Stimulated activated CD8-positive, alpha-beta memory T cell treated with anti-CD3 and anti-CD28 coated beads, Interleukin-15, amount 100 ng/mL, for 24 hours (primary cell): ENCODE measurements at regions not wholly inside any gene's neighbourhood (a gene's known extent, or its start where the extent isn't known, plus 50 kb on each side); places are given as distances from the start of the nearest gene placed in this dataset.

ENCODE experiments used
- DNase-seq: peaks from one replicate; pipeline ENCODE4 v3.0.0-alpha.2; 2020; ENCODE audit warnings: low read depth

DNA sequence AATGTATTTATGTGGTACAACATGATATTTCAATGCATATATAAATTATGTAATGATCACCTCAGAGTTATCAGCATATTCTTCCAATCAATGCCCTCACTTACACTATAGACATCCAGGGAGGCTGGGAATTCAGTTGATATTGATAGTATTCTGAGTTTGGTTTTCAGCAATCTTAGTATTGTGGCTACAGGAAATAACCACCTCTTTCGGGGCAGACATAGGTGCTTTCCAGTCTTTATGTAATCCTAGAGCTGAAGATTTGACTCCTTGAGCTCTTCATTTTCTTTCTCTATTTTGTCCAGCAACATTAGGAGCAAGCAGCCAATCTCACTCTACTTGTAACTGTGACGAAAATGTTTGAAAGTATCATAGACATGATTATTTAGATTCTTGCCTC, 712.7 kb upstream of the KIRREL3 start:
- no peak for DNase-seq

DNA sequence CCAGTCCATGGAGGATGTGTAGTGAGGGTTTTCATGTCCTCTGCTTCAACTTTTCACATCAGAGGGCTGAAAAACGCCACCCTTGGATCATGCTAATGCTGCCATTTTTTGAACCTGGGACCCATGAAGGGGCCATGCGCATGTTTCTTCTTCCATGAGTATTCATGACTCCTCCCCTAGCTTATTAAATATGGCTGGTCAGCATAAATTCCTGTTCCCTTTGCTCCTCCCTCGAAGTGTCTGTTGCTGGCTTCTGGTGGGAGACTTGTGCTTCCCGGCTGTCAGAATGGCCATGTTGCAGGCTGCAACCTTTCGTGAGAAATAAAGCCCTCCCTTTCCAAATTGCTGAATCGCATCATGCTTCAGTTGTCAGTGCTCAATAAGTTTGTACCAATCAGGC, 711.2 kb upstream of the KIRREL3 start:
- DNase-seq, result no peak

DNA sequence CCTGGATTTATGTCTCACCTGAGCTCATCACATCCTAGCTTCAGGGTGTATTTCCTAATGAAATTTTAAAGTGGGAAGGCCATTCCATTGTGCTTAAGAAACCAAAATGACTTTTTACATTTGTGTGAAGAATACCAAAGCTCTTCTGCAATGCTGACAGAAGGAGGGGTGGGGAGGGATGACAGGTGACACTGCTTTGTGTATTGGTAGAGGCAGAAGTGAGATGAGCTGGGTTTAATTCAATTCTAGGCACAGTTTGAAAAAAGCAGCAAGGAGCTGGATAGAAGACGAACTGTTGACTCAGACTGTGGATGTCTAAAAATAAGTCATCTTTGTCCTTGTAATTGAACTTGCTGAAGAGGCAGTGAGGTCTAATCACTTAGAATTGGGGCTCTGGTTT, 710.3 kb upstream of the KIRREL3 start:
- DNase-seq, result no peak

DNA sequence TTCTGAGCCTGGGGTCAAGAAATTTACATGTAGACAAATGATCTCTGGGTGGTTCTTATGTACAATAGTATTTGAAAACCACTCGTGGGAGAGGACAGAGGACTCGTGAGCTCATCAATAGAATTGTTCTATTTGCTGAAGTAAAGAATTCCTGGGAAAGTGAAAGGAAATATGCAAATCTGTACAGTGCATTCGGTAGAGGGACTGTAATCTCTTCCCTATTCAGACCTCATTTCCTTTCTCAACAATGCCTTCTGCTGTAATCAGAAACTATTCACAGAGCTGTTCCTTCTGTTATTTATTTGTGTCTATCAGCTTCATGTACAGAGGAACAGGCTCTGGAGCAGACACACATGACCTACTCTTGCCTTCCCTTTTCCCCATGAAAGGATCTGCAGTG, 709.4 kb upstream of the KIRREL3 start:
- no peak for DNase-seq

GRCh38 chr11:127693686-127694085, 693.1 kb upstream of the KIRREL3 start:
- no peak for DNase-seq

- no peak for DNase-seq
Observed at GRCh38 chr11:127683321-127683720, 682.8 kb upstream of the KIRREL3 start.

DNA sequence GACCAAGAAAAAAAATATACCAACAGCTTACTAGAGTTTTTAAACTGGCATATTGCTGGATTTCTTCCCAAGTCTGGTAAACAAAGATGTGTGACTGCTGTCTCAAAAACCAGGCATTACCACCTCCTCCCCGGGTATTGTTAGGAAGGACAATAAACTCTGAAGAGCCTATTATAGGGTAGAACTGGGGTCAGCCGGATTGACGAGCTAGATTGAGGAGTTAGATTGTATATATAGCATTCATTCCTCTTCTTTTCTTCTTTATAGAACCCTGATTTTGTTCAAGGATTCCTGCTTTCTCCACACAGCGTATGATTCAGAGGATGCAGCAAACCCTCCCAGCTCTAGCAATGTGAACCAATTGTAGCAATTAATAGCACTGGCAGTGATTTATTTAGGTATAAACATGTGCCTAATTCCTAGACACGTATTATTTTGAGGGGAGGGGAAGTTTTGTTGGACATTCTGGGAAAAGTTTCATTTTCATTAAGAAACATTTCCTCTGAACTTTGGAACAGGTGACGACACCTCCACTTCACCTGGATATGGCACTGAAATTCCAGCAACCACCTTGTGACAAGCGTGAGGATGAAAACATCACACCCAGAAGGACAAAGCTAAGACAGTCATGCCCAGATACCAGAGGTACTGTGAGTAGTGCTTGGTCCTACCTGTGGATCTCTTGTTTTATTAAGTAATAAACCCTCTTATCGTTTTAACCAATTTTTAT, 679.4 kb upstream of the KIRREL3 start:
- no peak for DNase-seq

DNA sequence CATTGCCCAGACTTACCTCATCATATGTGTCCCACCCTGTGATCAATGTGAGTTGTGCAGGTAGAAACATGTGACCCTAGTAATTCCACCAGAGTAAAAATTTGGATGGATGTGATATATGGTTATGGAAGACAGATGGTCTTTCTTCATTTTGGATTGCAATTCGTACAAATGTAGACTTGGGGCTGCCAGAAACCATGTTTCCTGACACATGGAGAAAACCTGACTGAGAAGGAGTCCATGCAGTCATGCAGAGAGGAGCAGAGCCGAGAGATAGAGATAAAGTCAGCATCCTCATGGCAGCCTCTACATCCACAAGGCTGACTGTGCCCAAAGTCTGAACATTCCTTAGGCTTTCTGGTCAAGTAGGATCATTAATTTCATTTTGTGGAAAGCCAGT, 678.1 kb upstream of the KIRREL3 start:
- no peak for DNase-seq

- DNase-seq, result no peak
Observed at GRCh38 chr11:127677660-127678425, 677.3 kb upstream of the KIRREL3 start.

DNA sequence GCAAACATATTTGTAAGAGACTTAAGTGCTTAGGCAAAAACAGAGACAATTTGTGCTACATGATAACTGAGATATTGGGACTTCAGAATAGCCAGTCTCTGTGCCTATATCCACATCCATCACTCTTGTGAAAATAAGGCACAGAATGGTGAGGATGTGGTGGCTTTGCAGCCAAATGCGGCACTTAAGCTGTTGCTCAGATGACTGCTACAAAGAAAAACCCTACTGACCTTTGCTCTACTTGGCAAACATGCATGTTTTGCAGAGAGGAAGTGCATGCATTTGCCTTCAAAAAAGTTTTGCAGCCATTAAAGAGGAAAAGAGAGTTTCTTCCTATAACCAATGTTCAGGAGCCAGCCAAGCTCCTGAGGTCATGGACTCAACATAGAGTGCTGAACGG, 675.0 kb upstream of the KIRREL3 start:
- no peak for DNase-seq

DNA sequence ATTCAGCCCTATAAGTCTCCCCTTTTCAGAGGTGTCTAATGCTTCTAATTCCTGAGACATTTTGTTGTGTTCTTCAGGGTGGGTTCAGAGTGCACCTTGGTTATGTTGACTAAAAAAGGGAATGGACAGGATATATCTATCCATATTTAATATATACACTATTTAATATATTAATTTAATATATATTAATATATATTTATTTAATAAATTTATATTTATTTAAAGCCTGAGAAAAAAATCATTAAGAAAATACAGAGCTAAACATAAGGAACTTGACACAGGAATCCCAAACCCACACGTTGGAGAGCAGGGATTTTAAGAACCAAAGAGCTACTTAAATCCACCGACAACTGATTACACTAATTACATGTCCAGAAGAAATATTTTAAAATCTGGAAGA, 674.2 kb upstream of the KIRREL3 start:
- no peak for DNase-seq

DNA sequence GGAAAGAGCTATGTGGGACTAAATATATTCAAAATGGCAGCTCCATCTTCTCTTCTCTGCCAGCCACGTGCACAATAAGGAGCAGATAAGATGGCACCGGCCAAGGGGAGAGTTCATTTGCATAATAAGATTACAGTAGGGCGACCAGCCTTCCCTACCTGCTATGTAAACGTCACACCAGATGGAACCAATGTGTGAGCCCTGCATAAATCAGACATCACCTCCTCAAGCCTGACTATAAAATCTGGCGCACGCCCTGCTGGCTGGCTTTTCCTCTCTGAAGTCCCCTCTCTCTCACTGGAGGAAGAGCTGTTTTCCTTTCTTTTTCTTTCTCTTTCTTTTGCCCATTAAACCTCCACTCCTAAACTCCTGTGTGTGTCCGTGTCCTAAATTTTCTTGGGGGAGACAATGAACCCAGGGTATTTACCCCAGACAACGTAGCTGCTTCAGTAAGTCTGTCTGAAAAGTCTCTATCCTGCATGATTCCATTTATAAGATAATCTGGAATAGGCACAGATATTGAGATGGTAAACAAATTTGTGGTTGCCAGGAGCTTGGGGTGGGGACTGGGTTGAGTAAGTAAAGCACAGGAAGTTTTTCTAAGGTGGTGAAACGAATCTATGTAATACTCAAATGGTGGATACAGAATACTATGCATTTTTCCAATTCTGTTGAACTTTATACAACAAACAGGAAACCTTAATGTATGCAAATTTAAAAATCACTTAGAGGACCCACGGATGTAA, 670.0 kb upstream of the KIRREL3 start:
- DNase-seq, result no peak

GRCh38 chr11:127656116-127656836, 655.7 kb upstream of the KIRREL3 start:
- no peak for DNase-seq

GRCh38 chr11:127653076-127653475, 652.5 kb upstream of the KIRREL3 start:
- DNase-seq, result no peak

DNA sequence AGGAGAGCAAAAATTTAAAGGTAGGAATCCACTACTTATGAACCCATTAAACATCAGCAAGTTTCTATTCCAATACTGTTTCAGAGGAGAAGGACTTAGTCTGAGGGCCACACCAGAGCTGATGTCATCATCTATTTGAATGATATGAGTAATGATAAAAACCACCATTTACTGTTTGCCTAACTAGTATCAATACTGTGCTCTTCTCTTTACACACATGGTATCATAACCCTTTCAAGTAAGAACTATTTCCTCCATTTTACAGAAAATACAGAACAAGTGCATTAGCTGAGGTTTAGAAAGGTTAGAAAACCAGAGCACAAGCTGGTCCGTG, 651.3 kb upstream of the KIRREL3 start:
- DNase-seq, result no peak

GRCh38 chr11:127651175-127651887, 650.8 kb upstream of the KIRREL3 start:
- DNase-seq, result no peak

DNA sequence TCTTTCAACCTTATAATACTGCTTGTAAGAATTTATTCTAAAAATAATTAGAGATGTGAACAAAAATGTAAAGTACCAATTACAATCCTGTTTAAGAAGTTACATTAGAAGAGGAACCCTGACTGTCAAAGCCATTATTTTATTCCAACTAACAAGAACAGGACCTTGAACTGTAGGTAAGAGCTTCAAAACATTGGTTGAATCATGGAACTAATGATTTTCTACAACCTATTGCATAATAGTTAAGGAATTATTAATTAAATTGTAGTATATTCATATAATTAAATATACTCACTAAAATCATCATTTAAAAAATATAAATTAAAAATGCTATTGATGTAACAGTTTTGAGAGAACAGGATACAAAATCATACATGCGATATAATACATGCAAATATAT, 649.4 kb upstream of the KIRREL3 start:
- DNase-seq, result no peak

DNA sequence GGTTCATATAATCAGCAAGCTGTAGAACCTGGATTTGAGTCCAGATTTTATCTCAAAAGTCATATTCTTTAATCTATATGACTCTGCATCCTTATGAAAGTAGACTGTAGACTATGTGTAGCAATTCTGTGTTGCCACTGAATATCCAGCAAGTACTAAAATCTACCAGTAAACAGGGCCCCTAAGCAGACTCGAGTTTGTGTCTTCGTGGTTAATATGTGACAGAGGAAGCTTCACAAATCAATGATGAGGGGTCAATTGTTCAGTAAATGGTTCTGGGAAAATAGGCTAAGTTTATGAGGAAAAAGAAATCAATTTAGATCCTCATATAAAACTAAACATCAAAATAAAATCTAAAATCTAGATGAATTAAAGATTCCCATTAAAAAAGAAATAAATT, 648.5 kb upstream of the KIRREL3 start:
- no peak for DNase-seq

- DNase-seq, result no peak
Observed at GRCh38 chr11:127648583-127648982, 648.0 kb upstream of the KIRREL3 start.

DNA sequence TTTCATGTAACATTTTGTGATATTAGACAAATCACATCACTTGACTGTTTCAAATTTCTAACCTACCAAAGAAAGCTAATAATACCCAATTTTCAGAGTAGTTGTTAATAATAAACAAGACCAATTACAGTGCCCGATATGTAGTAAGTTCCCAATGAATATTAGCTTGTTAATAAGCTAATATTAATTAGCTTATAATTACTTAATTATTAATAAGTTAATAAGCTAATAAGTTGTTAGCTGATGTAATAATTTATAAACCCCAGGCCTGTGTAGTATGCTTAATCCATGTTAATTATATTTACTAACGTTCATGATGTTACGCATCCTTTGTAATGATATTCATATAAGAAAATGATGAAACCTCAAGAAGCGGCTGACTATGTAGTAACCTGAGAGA, 643.8 kb upstream of the KIRREL3 start:
- DNase-seq, result no peak

DNA sequence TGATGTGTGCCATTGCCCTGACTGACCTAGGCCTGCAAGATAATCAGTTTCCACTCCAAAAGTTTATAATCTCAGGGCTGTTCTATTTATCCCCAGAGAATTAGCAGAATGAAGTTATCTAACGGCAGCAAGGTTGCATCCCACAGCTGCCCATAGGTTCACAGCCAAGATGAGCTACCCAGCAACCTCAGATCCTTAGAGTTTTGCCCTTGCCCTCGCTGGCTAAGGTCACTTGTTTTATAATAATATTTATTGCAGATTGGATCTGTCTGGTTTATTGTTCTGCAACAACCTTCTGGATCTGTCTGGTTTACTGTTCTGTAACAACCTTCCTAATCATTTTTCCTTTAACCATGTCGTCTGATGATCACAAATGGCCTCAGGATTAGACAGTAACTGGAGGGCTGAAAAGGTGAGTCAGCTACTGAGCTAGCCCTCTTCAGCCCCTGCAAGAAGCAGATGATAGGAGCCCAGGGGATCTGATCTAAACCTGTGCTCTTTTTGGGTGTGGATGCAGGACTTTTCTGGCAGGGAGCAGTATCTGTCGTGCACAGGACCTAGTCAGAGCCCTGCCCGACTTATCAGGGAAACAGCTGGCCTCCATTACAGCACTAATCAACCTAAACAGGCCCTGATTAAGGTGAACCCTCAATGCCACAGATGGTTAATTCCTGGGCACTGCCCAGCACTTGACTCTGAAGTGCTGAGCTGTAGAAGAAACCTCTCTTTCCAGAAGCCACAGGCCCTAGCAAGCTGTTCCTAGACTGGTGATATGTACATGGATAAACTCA, 642.9 kb upstream of the KIRREL3 start:
- DNase-seq, result no peak
